RWPE1 (cell line): ENCODE measurements at regions not wholly inside any gene's neighbourhood (a gene's known extent, or its start where the extent isn't known, plus 50 kb on each side); places are given as distances from the start of the nearest gene placed in this dataset.

Source experiments
- CTCF ChIA-PET: fragments of 350-600 bp; sonication (Branson Sonifier 250); formaldehyde crosslinking; extraction: SDS; loops from one replicate; lab custom pipeline; 2021; lab: Yijun Ruan, JAX
- POLR2A ChIA-PET: fragments of 400-600 bp; formaldehyde crosslinking; extraction: SDS; loops from one replicate; lab custom pipeline; 2020; ENCODE audit warnings: antibody characterized with exemption; ENCODE audit not compliant: low non-redundant PET; lab: Yijun Ruan, JAX
- DNase-seq: peaks from one replicate; pipeline ENCODE4 v3.0.0; 2012; ENCODE audit warnings: low spot score
- H3K27ac ChIP-seq: fragments of 450-650 bp; 2 replicates; pipeline ENCODE4 v1.5.1; 2017
- TF ChIP-seq, protein P1 (sequence below): fragments of 450-650 bp; conservative IDR thresholded peaks from 2 replicates; pipeline ENCODE4 v1.5.1; 2017; ENCODE audit warnings: low read depth, mild to moderate bottlenecking

DNA sequence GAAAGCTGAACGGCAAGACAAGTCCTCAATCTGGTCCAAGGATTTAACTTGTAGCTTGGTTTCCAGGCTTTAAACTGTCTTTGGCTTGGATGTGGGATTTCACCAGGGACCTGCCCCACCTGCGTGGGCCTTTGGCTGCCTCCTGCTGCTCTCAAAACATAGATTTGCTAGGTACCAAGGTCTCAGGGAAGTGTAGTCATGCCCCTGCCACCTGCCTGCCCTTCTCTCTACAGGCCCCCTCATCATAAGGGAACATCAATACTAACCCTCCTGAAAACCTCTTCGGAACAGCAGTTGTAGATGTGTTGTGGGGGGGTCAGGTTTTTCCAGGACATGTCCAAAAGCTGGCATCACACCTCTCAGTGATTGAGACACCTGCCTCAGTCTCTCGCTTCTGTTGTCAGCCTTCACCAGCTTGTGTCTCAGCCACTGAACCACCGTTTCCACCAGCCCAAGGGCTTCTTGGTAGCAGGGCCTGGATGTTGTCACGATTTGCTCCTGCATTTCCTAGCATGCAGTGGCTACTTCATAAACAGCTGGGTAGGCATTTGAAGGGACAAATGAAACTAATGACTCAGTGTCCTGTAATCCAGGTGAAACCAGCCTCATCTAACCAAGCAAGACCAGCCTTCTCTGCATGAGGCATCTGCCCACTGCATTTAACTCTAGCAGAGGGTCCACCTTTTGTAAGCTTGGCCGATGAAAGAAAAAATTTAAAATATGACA is 141.6 kb upstream of the THBS2 start:
- TF ChIP-seq, protein P1, sequence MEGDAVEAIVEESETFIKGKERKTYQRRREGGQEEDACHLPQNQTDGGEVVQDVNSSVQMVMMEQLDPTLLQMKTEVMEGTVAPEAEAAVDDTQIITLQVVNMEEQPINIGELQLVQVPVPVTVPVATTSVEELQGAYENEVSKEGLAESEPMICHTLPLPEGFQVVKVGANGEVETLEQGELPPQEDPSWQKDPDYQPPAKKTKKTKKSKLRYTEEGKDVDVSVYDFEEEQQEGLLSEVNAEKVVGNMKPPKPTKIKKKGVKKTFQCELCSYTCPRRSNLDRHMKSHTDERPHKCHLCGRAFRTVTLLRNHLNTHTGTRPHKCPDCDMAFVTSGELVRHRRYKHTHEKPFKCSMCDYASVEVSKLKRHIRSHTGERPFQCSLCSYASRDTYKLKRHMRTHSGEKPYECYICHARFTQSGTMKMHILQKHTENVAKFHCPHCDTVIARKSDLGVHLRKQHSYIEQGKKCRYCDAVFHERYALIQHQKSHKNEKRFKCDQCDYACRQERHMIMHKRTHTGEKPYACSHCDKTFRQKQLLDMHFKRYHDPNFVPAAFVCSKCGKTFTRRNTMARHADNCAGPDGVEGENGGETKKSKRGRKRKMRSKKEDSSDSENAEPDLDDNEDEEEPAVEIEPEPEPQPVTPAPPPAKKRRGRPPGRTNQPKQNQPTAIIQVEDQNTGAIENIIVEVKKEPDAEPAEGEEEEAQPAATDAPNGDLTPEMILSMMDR = no peak
- CTCF ChIA-PET = no interaction called here
- no peak for DNase-seq
- POLR2A ChIA-PET = no interaction called here
- H3K27ac ChIP-seq = no peak overlapping the region

DNA sequence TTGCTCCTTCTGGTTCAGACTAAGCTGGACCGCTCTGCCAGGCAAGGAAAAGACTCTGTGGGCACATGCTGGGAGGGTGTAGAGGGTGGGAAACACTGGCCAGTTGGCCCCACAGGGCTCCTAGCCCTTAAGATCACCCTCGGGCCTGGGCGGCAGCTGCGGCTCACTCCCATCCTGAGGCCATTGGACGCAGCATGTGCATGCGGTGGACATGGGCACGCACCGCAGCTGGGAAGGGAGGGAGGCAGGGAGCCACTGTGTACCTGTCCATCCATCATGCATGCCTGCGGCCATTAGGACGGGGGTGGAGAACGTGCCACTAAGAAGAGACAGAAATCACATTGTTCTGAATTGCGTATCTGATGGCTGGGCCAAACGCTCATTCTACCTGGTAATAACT is 140.1 kb upstream of the THBS2 start:
- no peak for DNase-seq
- H3K27ac ChIP-seq = no peak overlapping the region
- CTCF ChIA-PET = no interaction called here
- TF ChIP-seq, protein P1 = no peak
- POLR2A ChIA-PET = no interaction called here

DNA sequence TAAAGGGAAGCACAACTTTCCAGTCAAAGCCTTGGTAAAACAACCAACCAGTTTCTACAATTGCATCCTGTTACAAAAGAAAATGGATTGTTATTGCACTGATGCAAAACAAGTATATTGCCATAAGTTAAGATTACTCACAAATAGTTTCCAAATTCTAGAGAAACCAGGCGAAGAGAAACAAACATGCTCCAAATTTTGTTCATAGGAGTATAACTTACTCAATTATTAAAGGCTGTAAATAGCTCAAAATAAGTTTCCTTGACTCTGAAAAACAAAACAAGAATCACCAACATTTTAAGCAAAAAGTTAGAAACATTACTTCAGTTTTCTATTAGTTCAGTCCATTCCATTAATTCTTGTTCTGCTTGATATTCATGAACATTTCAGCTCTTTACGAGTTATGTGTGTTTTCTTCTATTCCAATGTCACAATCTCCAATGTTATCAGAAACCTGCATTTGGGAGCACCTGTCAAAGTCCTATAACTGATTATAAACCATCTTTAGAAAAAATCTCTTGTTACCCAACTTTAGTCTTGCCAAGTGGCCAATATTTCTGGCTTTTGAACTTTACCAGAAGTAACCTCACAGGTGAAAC is 137.9 kb upstream of the THBS2 start:
- TF ChIP-seq, protein P1 = no peak
- CTCF ChIA-PET = no interaction called here
- no peak overlapping the region for H3K27ac ChIP-seq
- no peak for DNase-seq
- POLR2A ChIA-PET = no interaction called here

DNA sequence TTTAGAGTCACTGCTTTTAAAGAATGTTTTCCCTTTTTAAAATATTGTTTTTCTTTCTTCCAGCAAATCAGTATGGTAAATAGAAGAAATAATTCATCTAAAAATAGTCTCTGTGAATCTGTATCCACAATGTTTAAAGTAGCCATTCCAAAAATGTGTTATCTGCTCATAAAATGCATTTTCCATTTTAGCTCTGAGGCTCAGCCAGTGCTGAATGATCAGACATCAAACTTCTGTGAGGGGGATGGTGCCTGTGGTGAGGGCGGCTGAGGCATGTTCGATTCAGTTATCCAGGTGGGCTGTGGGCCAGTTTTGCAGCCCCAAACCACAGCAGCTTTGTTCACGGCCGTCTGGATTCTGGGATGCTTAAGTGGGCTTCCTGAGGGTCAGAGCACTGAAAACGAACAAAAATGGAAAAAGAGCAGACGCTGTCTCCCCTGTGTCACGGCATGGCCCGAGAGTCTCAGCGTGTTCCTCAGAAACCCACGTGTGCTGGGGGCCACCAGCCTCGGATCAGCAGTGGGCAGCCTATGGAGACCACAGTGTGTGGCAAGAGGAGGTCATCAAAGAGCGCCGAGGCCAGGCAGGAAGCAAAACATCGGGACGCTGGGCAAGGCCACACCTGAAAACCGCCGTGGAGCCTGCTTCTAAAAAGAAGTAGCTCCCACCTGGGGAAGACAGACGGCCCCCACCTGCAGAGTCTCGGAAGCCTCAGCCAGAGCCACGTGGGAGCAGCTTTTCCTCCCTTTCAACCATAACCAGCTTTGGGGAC is 134.9 kb upstream of the THBS2 start:
- DNase-seq = no peak
- CTCF ChIA-PET = interaction anchor here (0.5 to 0.6 kb wide), 2 partner anchors 64 to 113 kb away, joined by 3 read pairs; no protein-coding TSS in a partner anchor
- POLR2A ChIA-PET = no interaction called here
- H3K27ac ChIP-seq = no peak overlapping the region
- TF ChIP-seq, protein P1 = no peak

DNA sequence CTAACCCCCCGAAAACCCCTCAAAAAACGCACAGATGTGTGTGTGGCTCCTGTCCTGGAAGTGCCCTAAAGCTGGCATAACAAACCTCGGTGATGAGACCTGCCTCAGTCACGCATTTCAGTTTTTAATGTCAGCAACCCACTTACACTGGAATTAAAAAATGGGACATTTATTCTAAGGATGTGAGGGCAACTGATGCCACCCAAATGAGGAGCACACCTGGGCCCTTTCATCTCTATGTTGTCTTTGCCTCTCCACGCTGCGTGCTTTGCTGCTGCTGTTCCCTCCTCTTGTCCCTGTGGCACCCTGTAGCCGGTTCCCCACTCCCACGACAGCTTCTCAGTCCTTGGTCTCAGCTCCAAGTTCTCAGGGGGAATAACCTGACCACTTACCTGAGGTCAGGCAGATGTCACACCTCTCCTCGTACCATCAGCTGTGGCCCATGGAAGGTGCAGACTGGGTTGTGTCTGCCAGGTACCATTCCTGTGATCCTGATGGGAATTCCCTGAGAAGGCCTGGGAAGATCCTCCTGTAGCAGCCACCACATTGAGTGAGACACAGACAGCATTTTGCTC is 134.2 kb upstream of the THBS2 start:
- TF ChIP-seq, protein P1 = no peak
- ChIA-PET CTCF (no interaction called here), POLR2A (no interaction called here)
- no peak for DNase-seq
- no peak overlapping the region for H3K27ac ChIP-seq

DNA sequence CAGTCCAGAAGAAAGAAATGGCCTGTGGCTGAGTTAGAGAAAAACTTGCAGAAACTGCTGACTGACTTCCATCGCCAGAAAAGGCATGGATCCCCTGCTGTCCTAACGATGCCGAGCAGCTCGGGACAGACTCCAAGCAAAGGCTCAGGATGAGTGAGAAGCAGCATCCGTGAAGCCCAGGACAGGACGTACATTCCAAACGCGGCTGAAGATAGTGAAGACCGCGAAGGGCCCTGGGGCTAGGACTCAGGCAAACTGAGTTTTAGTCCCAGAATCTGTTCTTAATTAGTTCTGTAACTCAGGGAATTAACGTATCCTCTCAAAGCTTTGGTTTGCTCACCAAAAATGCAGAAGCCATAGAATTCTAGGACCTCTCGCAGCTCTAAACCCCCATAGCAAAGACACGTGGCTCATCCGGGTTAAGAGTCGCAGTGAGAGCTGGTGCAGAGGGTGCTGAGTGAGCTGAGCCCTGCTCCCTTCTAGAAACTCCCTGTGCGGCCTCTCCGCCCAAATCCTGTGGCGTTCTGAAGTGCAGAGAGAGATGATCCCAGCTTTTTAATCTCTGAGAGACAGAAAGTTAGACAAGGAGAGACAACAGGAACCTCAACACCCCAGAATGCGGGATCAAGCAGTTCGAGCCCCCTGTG is 132.9 kb upstream of the THBS2 start:
- ChIA-PET POLR2A (no interaction called here), CTCF (interaction anchor here (0.7 kb wide), 1 partner anchor 308 kb away, joined by 5 read pairs; no protein-coding TSS in a partner anchor)
- TF ChIP-seq, protein P1 = no peak
- DNase-seq = no peak
- H3K27ac ChIP-seq = no peak overlapping the region
